ENCODE measurements at regions not wholly inside any gene's neighbourhood (a gene's known extent, or its start where the extent isn't known, plus 50 kb on each side); places are given as distances from the start of the nearest gene placed in this dataset.

DNA sequence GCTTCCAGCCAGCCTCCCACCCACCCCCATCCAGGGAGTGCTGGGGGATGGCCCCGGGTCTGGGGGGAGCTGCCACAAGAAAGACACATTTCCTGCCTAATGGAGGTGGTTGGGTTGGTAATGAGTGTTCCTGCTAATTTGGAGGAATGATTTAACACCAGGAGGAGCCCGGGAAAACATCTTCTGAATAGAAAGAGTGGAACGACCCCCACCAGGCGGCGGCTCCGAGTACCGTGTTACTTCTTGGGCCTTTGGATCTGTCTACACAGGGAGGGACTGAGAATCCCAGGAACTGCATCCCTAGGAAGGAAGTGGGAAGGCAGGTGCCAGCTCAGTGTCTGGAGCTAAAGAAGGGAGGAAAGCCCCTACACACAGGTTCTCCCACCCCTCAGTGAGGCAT lies 64.6 kb downstream of the TSPAN17 start:
- DNase-seq (ENCODE audit: low spot score in 2 of 2), result no peak
- no peak overlapping the region for H3K4me3 ChIP-seq (ENCODE audit: low read depth, poor library complexity, severe bottlenecking)
- WGBS, 2 donors, result 30% methylated on average over 6 to 7 of the region's 7 CpGs
- TF ChIP-seq CTCF (IDR thresholded peaks at IDR 0.05) (no peak), POLR2A (IDR thresholded peaks at IDR 0.05) (no peak)
- intact Hi-C loops (cut with DNase I; ENCODE audit: low total_unique reads), result no loop called here

DNA sequence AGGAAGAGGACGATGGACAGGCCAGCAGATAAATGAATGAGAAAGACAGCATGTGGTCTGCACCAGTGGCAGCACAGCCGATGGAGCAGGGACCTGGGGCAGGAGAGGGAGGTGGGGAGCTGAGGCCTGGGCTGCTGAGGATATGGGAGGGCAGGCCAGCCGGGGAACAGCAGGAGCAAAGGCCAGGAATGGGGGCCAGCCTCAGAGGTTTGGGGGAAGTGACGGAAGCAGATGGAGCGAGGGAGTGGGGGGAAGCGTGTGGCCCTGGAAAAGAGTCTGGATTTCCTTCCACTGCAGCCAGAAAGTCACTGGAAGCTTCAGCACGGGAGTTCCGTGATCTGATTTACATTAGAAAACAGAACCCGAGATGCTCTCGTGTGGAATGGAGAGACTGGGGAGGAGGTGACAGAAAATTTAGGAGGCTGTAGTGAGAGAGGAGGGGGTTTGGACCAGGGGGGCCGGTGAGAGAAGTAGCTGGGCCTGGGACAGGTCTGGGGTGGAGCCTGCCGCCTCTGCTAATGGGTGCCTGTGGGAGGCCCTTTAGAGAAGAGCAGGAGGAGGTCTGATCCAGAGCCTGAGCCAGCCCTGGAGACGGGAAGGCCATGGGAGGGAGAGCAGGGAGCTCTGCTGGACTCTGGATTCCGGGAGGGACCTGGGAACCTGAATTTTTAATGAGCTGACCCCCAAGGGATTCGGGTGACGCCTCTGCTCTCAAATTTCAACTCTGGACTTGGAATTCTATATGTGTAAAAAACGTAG lies 65.4 kb downstream of the TSPAN17 start:
- intact Hi-C loops (cut with DNase I; ENCODE audit: low total_unique reads), result no loop called here
- H3K4me3 ChIP-seq (ENCODE audit: low read depth, poor library complexity, severe bottlenecking), result no peak overlapping the region
- no peak for DNase-seq (ENCODE audit: low spot score in 2 of 2)
- TF ChIP-seq CTCF (IDR thresholded peaks at IDR 0.05) (no peak), POLR2A (IDR thresholded peaks at IDR 0.05) (no peak)
- 29 to 42% methylated on average over 17 of the region's 17 CpGs for WGBS, 2 donors

GRCh38 chr5:176713409-176713808 lies 66.1 kb downstream of the TSPAN17 start:
- intact Hi-C loops (cut with DNase I; ENCODE audit: low total_unique reads), result no loop called here
- DNase-seq (ENCODE audit: low spot score in 2 of 2), result no peak
- 70 to 81% methylated on average over 6 of the region's 6 CpGs for WGBS, 2 donors
- TF ChIP-seq CTCF (IDR thresholded peaks at IDR 0.05), result no peak
- no peak for TF ChIP-seq POLR2A (IDR thresholded peaks at IDR 0.05)
- no peak overlapping the region for H3K4me3 ChIP-seq (ENCODE audit: low read depth, poor library complexity, severe bottlenecking)

DNA sequence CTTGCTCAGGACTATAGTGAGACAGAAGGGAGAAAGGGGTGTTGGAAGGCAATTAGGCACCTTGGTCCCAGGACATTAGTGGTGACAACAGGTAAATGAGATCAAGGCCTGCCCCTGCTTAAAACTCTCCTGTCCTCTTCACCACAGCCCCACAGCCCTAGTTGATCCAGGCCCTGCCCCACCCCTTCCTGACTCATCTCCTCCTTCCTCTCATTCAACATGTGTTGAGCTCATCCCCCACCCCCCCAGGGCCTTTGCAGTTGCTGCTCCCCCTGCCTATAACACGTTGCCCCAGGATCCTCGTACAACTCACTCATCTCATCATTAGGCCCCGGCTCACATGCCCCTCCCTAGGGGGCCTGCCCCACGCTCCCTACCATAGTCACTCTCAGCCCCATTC lies 66.8 kb downstream of the TSPAN17 start:
- DNase-seq (ENCODE audit: low spot score in 2 of 2), result no peak
- H3K4me3 ChIP-seq (ENCODE audit: low read depth, poor library complexity, severe bottlenecking), result no peak overlapping the region
- intact Hi-C loops (cut with DNase I; ENCODE audit: low total_unique reads), result no loop called here
- WGBS, 2 donors, result 56 to 66% methylated on average over 4 of the region's 4 CpGs
- no peak for TF ChIP-seq POLR2A (IDR thresholded peaks at IDR 0.05)
- TF ChIP-seq CTCF (IDR thresholded peaks at IDR 0.05), result no peak

DNA sequence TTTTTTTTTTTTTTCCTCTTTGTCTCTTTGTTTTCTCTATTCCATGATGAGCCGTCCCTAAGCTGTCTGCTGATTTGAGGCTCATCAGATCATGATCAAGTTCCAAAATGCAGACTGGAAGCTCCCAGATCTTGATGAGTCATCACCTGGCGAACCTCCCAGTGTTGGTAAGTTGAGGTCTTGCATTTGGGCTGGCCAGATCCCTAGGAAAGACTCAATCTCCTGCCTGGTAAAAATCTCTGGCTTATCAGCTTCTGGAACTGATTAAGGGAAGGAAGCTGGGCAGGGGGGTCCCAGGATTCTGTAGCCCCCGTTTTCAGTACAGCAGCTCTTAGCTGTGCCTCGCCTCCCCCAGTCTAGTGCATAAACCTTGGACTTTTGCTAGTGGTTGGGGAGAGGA lies 69.0 kb downstream of the TSPAN17 start:
- 34 to 52% methylated on average over 4 of the region's 4 CpGs for WGBS, 2 donors
- intact Hi-C loops (cut with DNase I; ENCODE audit: low total_unique reads), result no loop called here
- H3K4me3 ChIP-seq (ENCODE audit: low read depth, poor library complexity, severe bottlenecking), result no peak overlapping the region
- no peak for TF ChIP-seq POLR2A (IDR thresholded peaks at IDR 0.05)
- no peak for TF ChIP-seq CTCF (IDR thresholded peaks at IDR 0.05)
- DNase-seq (ENCODE audit: low spot score in 2 of 2), result no peak
